NT2/D1 (cell line): ENCODE measurements at regions not wholly inside any gene's neighbourhood (a gene's known extent, or its start where the extent isn't known, plus 50 kb on each side); places are given as distances from the start of the nearest gene placed in this dataset.

Experiments used
- DNase-seq: peaks from one replicate; pipeline ENCODE4 v3.0.0-alpha.2; 2011; ENCODE audit warnings: low read depth, low spot score
- H3K27me3 ChIP-seq: 2 replicates; pipeline ENCODE4 v1.6.0; 2011; ENCODE audit warnings: mild to moderate bottlenecking; ENCODE audit not compliant: insufficient read length, insufficient read depth
- H3K36me3 ChIP-seq: 2 replicates; pipeline ENCODE4 v1.6.1; 2011; ENCODE audit warnings: mild to moderate bottlenecking, low read length, mixed read lengths; ENCODE audit not compliant: insufficient read depth, insufficient read length
- H3K4me1 ChIP-seq: 2 replicates; pipeline ENCODE4 v1.5.1; 2011; ENCODE audit not compliant: insufficient read depth, insufficient read length
- H3K4me3 ChIP-seq: 2 replicates; pipeline ENCODE4 v1.5.1; 2011; ENCODE audit warnings: low read depth; ENCODE audit not compliant: insufficient read length
- H3K9ac ChIP-seq: 2 replicates; pipeline ENCODE4 v1.6.0; 2011; ENCODE audit warnings: low read depth; ENCODE audit not compliant: insufficient read length
- H3K9me3 ChIP-seq: 2 replicates; pipeline ENCODE4 v1.5.1; 2011; ENCODE audit warnings: mild to moderate bottlenecking, low read length; ENCODE audit not compliant: insufficient read depth
- SUZ12 ChIP-seq: IDR thresholded peaks from 2 replicates; pipeline ENCODE4 v1.6.1; 2011; ENCODE audit not compliant: insufficient read length, insufficient read depth; ENCODE audit errors: extremely low read depth
- YY1 ChIP-seq: IDR thresholded peaks from 2 replicates; pipeline ENCODE4 v1.6.1; 2011; ENCODE audit not compliant: insufficient read length, insufficient read depth
- ZNF274 ChIP-seq: IDR thresholded peaks from 2 replicates; pipeline ENCODE4 v1.6.1; 2011; ENCODE audit warnings: mild to moderate bottlenecking, low read depth, low read length

DNA sequence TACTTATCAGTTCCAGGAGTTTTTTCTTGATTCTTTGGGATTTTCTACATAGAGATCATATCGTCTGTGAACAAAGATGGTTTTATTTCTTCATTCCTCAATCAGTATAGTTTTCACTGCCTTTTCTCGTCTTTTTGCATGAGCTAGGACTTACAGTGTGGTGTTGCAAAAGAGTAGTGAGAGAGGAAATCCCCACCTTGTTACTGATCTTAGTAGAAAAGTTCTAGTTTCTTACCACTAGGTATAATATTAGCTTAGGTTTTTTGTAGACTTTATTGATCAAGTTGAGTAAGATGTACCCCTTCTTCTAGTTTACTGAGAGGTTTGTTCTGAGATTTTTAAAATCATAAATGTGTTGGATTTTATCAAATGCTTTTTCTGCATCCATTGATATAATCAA, 123.3 kb downstream of the TMEM26 start:
- H3K4me1 ChIP-seq: no peaks in the 10 kb centered on the region
- no peaks in the 10 kb centered on the region for H3K36me3 ChIP-seq
- DNase-seq: no peak
- H3K9me3 ChIP-seq: peaks cover 24% of the 10 kb centered on the region
- no peak overlapping the region for H3K4me3 ChIP-seq
- H3K27me3 ChIP-seq: no peaks in the 10 kb centered on the region
- H3K9ac ChIP-seq: no peak overlapping the region
- TF ChIP-seq SUZ12: no peak
- no peak for TF ChIP-seq ZNF274
- TF ChIP-seq YY1: no peak

DNA sequence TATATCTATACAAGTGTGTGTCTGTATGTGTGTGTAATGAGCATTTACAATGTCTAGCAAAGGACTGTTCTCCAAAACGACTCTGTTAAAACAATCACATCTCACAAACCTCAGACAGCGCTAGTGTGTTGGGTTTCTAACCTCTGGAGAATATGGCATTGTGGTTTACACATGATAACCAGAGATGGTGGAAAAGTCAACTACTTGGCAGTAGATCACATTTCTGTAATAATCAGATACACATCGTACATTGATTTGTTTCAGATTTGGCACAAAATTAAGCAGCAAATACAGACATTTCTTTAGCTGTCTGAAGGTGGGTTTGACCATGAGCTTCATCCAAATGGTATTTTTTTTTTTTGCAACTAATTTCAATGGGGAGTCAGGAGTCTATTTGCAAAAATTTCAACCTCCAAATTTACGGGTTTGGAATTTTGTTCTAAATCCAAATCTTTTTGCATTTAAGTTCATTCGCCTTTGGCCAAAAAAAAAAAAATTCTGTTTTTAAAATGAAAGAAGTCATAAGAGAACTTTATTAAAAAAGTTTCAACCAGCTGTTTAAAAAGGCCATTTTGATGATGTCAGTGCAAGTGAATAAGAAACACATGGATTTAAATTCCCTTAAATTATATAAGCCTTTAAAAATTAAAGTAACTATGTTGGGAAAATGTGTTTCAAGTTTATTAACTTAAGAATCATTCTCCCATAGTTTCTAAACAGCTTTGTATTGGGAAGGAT, 127.8 kb downstream of the TMEM26 start:
- no peaks in the 10 kb centered on the region for H3K36me3 ChIP-seq

DNA sequence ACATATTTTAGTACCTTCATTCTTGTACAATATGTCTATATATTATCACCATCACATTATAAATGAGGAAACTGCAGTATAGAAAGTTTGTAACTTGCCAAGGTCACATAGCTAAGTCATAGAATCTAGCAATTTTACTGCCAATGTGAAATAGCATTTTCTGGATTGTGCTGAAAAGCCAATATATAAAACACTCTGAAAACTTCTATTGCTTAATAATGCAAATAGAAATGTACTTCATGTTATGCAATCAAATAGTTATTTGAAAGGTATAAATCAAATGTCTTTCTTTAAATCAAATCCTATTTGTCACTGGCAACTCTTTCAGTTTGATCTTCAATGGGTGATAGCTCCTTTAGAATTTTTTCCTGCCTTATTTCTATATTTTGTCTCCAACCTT, 129.5 kb downstream of the TMEM26 start:
- Histone ChIP-seq H3K9ac (no peak overlapping the region), H3K27me3 (no peaks in the 10 kb centered on the region), H3K4me1 (no peaks in the 10 kb centered on the region), H3K9me3 (peaks cover 10% of the 10 kb centered on the region), H3K36me3 (no peaks in the 10 kb centered on the region), H3K4me3 (no peak overlapping the region)
- DNase-seq: no peak
- TF ChIP-seq ZNF274 (no peak), SUZ12 (no peak), YY1 (no peak)

More for the DNA sequence above, 127.8 kb downstream of the TMEM26 start:
- Histone ChIP-seq H3K9me3 (peaks cover 24% of the 10 kb centered on the region), H3K4me1 (no peaks in the 10 kb centered on the region), H3K9ac (no peak overlapping the region), H3K27me3 (no peaks in the 10 kb centered on the region), H3K4me3 (no peak overlapping the region)
- no peak for DNase-seq
- TF ChIP-seq YY1: no peak
- TF ChIP-seq SUZ12: no peak
- no peak for TF ChIP-seq ZNF274

DNA sequence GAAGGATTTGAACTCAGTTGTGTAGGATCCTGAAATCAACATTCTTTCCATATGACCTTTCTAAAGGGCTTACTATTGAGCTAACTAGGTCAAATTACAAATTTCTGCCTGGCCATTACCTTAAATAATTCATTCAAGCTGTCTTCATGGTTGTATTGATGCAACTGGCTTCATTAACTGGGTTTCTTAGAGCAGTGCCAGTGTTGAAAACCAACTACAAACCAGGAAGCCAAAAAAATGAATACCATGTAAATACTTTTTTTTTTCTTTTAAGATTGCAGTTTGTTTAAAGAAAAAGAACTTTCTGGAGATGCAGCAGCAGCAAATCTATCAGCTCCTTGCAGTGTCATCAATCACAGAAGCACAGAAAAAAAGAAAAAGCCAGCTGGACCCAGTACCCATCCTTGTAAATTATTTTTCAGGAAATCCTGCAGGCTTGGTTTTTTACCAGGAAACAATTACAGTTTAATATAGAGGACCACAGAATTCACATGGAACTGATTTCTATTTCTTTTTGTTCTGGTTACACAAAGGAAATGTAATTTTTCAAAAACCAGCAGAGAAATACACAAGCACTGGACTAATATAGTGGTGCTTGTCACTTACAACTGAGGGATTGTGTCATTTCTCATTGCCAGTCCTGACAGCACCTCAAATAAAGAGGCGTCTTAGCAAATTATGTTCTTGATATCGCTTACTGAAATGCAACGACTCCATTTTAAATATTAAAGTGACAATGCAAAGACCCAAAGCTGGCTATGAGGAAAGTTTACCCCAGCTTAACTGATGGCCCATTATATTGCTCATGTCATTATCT, 131.9 kb downstream of the TMEM26 start:
- no peaks in the 10 kb centered on the region for H3K4me1 ChIP-seq
- H3K9ac ChIP-seq: no peak overlapping the region
- H3K36me3 ChIP-seq: no peaks in the 10 kb centered on the region
- no peaks in the 10 kb centered on the region for H3K9me3 ChIP-seq
- no peak overlapping the region for H3K4me3 ChIP-seq
- DNase-seq: no peak
- no peaks in the 10 kb centered on the region for H3K27me3 ChIP-seq
- TF ChIP-seq ZNF274: no peak
- no peak for TF ChIP-seq SUZ12
- no peak for TF ChIP-seq YY1

DNA sequence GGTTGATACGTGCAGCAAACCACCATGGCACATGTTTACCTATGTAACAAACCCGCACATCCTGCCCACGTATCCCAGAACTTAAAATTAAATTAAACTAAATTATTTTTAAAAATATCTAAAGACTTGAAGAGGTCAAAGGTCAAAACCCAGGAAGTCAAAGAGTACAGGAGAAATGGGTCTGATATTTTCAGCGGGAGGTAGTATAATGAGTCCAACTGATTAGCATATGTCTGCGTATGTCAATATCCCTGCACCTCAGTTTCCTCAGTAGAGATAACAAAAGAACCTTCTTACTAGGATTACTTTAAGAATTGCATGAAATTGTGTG, 133.0 kb downstream of the TMEM26 start:
- no peak overlapping the region for H3K4me3 ChIP-seq
- H3K27me3 ChIP-seq: no peaks in the 10 kb centered on the region
- no peak for DNase-seq
- no peaks in the 10 kb centered on the region for H3K9me3 ChIP-seq
- TF ChIP-seq YY1 (no peak), ZNF274 (no peak), SUZ12 (no peak)
- H3K4me1 ChIP-seq: no peaks in the 10 kb centered on the region
- H3K36me3 ChIP-seq: no peaks in the 10 kb centered on the region
- H3K9ac ChIP-seq: no peak overlapping the region

DNA sequence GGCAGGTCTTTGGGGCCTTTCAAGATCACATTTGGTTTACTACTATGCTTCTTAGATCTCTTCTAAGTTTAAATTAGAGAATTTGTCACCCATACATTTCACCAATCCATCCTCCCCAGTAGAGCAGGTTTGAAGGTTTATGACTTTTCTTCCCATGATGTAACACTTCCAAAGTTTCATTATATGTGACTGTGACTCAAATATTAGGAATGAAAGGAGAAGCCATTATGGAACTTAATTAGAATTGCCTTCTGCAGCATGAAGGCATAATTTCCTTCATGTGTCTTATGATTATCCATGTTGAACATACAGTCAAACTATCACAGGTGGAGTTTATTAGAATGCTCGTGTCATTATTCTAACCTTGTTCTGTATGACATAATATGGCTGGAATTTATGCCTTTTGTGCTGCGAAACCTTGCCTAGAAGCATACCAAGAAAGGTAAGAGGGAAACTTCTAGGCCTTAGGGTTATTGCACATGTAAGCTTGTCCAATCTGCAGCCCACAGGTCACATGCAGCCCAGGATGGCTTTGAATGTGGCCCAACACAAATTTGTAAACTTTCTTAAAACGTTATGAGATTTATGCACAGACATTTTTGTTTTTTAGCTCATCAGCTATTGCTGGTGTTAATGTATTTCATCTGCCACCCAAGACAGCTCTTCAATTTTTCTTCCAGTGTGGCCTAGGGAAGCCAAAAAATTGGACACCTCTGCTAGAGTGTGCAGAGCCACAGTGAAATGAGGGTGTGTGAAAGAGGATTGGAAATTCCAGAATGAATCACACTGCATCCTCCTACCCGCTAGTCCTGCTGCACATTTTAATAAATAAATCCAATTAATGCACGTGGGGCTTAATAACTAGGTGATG, 133.6 kb downstream of the TMEM26 start:
- Histone ChIP-seq H3K4me3 (no peak overlapping the region), H3K36me3 (no peaks in the 10 kb centered on the region), H3K27me3 (no peaks in the 10 kb centered on the region), H3K4me1 (no peaks in the 10 kb centered on the region), H3K9me3 (no peaks in the 10 kb centered on the region), H3K9ac (no peak overlapping the region)
- TF ChIP-seq SUZ12 (no peak), ZNF274 (no peak), YY1 (no peak)
- no peak for DNase-seq

DNA sequence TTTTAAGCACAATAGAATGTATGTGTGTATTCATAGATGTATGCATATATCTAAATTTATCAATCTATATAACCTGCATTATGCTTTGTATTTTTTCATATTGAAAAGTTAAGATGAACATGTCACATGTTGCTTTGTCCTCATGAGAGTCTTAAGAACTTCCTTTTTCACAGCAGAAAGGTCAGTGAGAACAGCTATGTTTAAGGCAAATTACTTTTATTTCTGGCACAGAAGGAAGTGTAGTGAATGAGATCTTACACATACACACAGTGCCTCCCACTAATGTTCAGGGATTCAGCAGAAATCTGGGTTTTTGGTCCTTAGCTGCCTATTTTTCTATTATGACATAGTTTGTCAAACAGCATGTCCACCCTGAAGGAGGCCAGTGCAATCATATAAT, 134.8 kb downstream of the TMEM26 start:
- no peak for DNase-seq
- H3K4me1 ChIP-seq: no peaks in the 10 kb centered on the region
- no peak for TF ChIP-seq SUZ12
- TF ChIP-seq ZNF274: no peak
- TF ChIP-seq YY1: no peak
- H3K4me3 ChIP-seq: no peak overlapping the region
- H3K9me3 ChIP-seq: no peaks in the 10 kb centered on the region
- no peaks in the 10 kb centered on the region for H3K27me3 ChIP-seq
- H3K36me3 ChIP-seq: no peaks in the 10 kb centered on the region
- H3K9ac ChIP-seq: no peak overlapping the region
